Mesendoderm (in vitro differentiated cells): ENCODE measurements at regions not wholly inside any gene's neighbourhood (a gene's known extent, or its start where the extent isn't known, plus 50 kb on each side); places are given as distances from the start of the nearest gene placed in this dataset.
"Not testable (repeated sequence)": the region's sequence is repeated elsewhere in the genome, so short reads cannot be mapped to it uniquely, and the experiment has no call there.

Source experiments
- DNase-seq: peaks from one replicate; pipeline ENCODE4 v3.0.0; 2013
- H2AK5ac ChIP-seq: 2 replicates; pipeline ENCODE4 v1.6.1; 2013; ENCODE audit warnings: low read length, inconsistent platforms
- H2BK120ac ChIP-seq: 2 replicates; pipeline ENCODE4 v1.6.1; 2013; ENCODE audit warnings: low read depth, mild to moderate bottlenecking, low read length, moderate library complexity, mixed read lengths
- H2BK15ac ChIP-seq: replicated peaks from 2 replicates; pipeline ENCODE4 v1.6.1; 2013; ENCODE audit warnings: low read depth, mild to moderate bottlenecking, moderate library complexity
- H2BK5ac ChIP-seq: 2 replicates; pipeline ENCODE4 v1.6.1; 2013; ENCODE audit warnings: low read length, inconsistent platforms
- H3K18ac ChIP-seq: 2 replicates; pipeline ENCODE4 v1.6.1; 2013; ENCODE audit warnings: mild to moderate bottlenecking, low read length, mixed read lengths
- H3K23ac ChIP-seq: one replicate; pipeline ENCODE4 v1.6.1; 2013; ENCODE audit warnings: low read length
- H3K27ac ChIP-seq: 2 replicates; pipeline ENCODE4 v1.5.1; 2013; ENCODE audit warnings: low read depth, mild to moderate bottlenecking, inconsistent platforms, low read length, moderate library complexity
- H3K27me3 ChIP-seq: 2 replicates; pipeline ENCODE4 v1.6.1; 2013; ENCODE audit warnings: low read length, control low read depth, mild to moderate bottlenecking, inconsistent platforms; ENCODE audit not compliant: insufficient read depth, poor library complexity
- H3K36me3 ChIP-seq: 2 replicates; pipeline ENCODE4 v1.6.1; 2013; ENCODE audit warnings: low read length, inconsistent platforms; ENCODE audit not compliant: control insufficient read depth, insufficient read depth
- H3K4ac ChIP-seq: one replicate; pipeline ENCODE4 v1.6.1; 2013; ENCODE audit warnings: low read depth, mild to moderate bottlenecking, low read length, moderate library complexity
- H3K4me1 ChIP-seq: 2 replicates; pipeline ENCODE4 v1.6.1; 2013; ENCODE audit warnings: low read depth, low read length, inconsistent platforms; ENCODE audit not compliant: control insufficient read depth
- H3K4me2 ChIP-seq: 2 replicates; pipeline ENCODE4 v1.6.1; 2013; ENCODE audit warnings: low read length
- H3K4me3 ChIP-seq: 2 replicates; pipeline ENCODE4 v1.5.1; 2013; ENCODE audit warnings: mild to moderate bottlenecking, low read length
- H3K56ac ChIP-seq: one replicate; pipeline ENCODE4 v1.6.1; 2013; ENCODE audit warnings: low read length
- H3K79me1 ChIP-seq: 2 replicates; pipeline ENCODE4 v1.6.1; 2013; ENCODE audit warnings: low read length, inconsistent platforms
- H3K79me2 ChIP-seq: 2 replicates; pipeline ENCODE4 v1.6.1; 2013; ENCODE audit warnings: mild to moderate bottlenecking, low read length; ENCODE audit not compliant: control insufficient read depth, insufficient read depth
- H3K9ac ChIP-seq: 2 replicates; pipeline ENCODE4 v1.6.1; 2013; ENCODE audit warnings: low read length, inconsistent platforms
- H4K5ac ChIP-seq: one replicate; pipeline ENCODE4 v1.6.1; 2013; ENCODE audit warnings: low read length
- H4K8ac ChIP-seq: one replicate; pipeline ENCODE4 v1.6.1; 2013; ENCODE audit warnings: low read depth, mild to moderate bottlenecking, control low read depth, low read length, moderate library complexity
- WGBS: extraction: QIAGEN DNeasy Blood & Tissue Kit; methylation state at CpG from one replicate; pipeline ENCODE4 v1.1.7; 2013; ENCODE audit warnings: low lambda C conversion rate, missing lambda C conversion rate; ENCODE audit not compliant: insufficient coverage; ENCODE audit errors: extremely low coverage; 5-methylcytosine and 5-hydroxymethylcytosine counted together

GRCh38 chr6:113788586-113788985, 68.6 kb upstream of the MARCKS start:
- Histone ChIP-seq H3K27ac (no peak overlapping the region), H3K18ac (no peak overlapping the region), H3K9ac (no peak overlapping the region), H4K8ac (no peak overlapping the region), H3K23ac (no peak overlapping the region), H2BK120ac (no peak overlapping the region), H3K4me2 (no peak overlapping the region), H2BK15ac (no peak overlapping the region), H3K4ac (no peak overlapping the region), H2AK5ac (no peak overlapping the region), H3K56ac (no peak overlapping the region), H4K5ac (no peak overlapping the region), H3K36me3 (no peaks in the 10 kb centered on the region), H3K4me1 (no peaks in the 10 kb centered on the region), H3K4me3 (no peak overlapping the region), H3K79me1 (no peaks in the 10 kb centered on the region), H3K27me3 (no peaks in the 10 kb centered on the region), H3K79me2 (no peaks in the 10 kb centered on the region), H2BK5ac (no peak overlapping the region)
- DNase-seq = no peak
- WGBS = no CpG with 5 or more reads among the region's 4 CpGs

GRCh38 chr6:113791225-113791624, 65.9 kb upstream of the MARCKS start:
- not testable (repeated sequence) for H3K23ac ChIP-seq, H4K8ac ChIP-seq, H3K4me3 ChIP-seq, H3K79me1 ChIP-seq, H2AK5ac ChIP-seq, H3K36me3 ChIP-seq, H3K18ac ChIP-seq, DNase-seq, H3K4me1 ChIP-seq, H3K4me2 ChIP-seq, H2BK5ac ChIP-seq, H4K5ac ChIP-seq, H3K56ac ChIP-seq, H3K27me3 ChIP-seq, H3K9ac ChIP-seq, H3K27ac ChIP-seq, H3K4ac ChIP-seq, H2BK120ac ChIP-seq, H2BK15ac ChIP-seq, H3K79me2 ChIP-seq
- WGBS = no CpG with 5 or more reads among the region's 4 CpGs

GRCh38 chr6:113795371-113795770, 61.8 kb upstream of the MARCKS start:
- H3K18ac ChIP-seq, DNase-seq, H3K79me1 ChIP-seq, H3K36me3 ChIP-seq, H3K27me3 ChIP-seq, H2BK120ac ChIP-seq, H3K79me2 ChIP-seq, H3K27ac ChIP-seq, H3K4me1 ChIP-seq, H2BK15ac ChIP-seq, H4K5ac ChIP-seq, H2AK5ac ChIP-seq, H3K4me3 ChIP-seq, H3K4ac ChIP-seq, H3K23ac ChIP-seq, H3K56ac ChIP-seq, H2BK5ac ChIP-seq, H3K9ac ChIP-seq, H4K8ac ChIP-seq, H3K4me2 ChIP-seq: not testable (repeated sequence)
- WGBS = no CpG with 5 or more reads among the region's 4 CpGs

GRCh38 chr6:113796038-113796437, 61.1 kb upstream of the MARCKS start:
- H3K27me3 ChIP-seq = no peaks in the 10 kb centered on the region
- no peak for DNase-seq
- H2AK5ac ChIP-seq = no peak overlapping the region
- H2BK120ac ChIP-seq = no peak overlapping the region
- no peak overlapping the region for H3K18ac ChIP-seq
- no peak overlapping the region for H2BK15ac ChIP-seq
- no peak overlapping the region for H3K56ac ChIP-seq
- no peak overlapping the region for H3K4me2 ChIP-seq
- no peak overlapping the region for H3K4ac ChIP-seq
- H3K9ac ChIP-seq = no peak overlapping the region
- no peaks in the 10 kb centered on the region for H3K79me1 ChIP-seq
- H3K79me2 ChIP-seq = no peaks in the 10 kb centered on the region
- no peaks in the 10 kb centered on the region for H3K4me1 ChIP-seq
- no peak overlapping the region for H3K23ac ChIP-seq
- no peak overlapping the region for H4K5ac ChIP-seq
- no peak overlapping the region for H4K8ac ChIP-seq
- no peak overlapping the region for H3K27ac ChIP-seq
- no peak overlapping the region for H2BK5ac ChIP-seq
- no peak overlapping the region for H3K4me3 ChIP-seq
- H3K36me3 ChIP-seq = no peaks in the 10 kb centered on the region

- H3K27ac ChIP-seq = no peak overlapping the region
- no peak overlapping the region for H3K56ac ChIP-seq
- no peak overlapping the region for H2AK5ac ChIP-seq
- no peak overlapping the region for H3K18ac ChIP-seq
- no peak overlapping the region for H3K23ac ChIP-seq
- no peak overlapping the region for H3K4me2 ChIP-seq
- no peak overlapping the region for H2BK15ac ChIP-seq
- H3K4ac ChIP-seq = no peak overlapping the region
- no peak overlapping the region for H3K9ac ChIP-seq
- H2BK5ac ChIP-seq = no peak overlapping the region
- H2BK120ac ChIP-seq = no peak overlapping the region
- no peaks in the 10 kb centered on the region for H3K36me3 ChIP-seq
- no peaks in the 10 kb centered on the region for H3K79me2 ChIP-seq
- no peaks in the 10 kb centered on the region for H3K4me1 ChIP-seq
- no peak for DNase-seq
- no peak overlapping the region for H4K5ac ChIP-seq
- no peaks in the 10 kb centered on the region for H3K27me3 ChIP-seq
- no peak overlapping the region for H3K4me3 ChIP-seq
- no peaks in the 10 kb centered on the region for H3K79me1 ChIP-seq
- H4K8ac ChIP-seq = no peak overlapping the region
These were observed 54.4 kb upstream of the MARCKS start for GRCh38 chr6:113802779-113803178.

- no peak overlapping the region for H3K4ac ChIP-seq
These were observed 51.9 kb upstream of the MARCKS start for GRCh38 chr6:113805173-113805790.

More at GRCh38 chr6:113805173-113805790, 51.9 kb upstream of the MARCKS start:
- H3K36me3 ChIP-seq = no peaks in the 10 kb centered on the region
- no peak overlapping the region for H4K5ac ChIP-seq
- H4K8ac ChIP-seq = no peak overlapping the region
- H3K4me3 ChIP-seq = no peak overlapping the region
- WGBS = no CpG with 5 or more reads among the region's 7 CpGs
- no peak overlapping the region for H3K4me2 ChIP-seq
- no peaks in the 10 kb centered on the region for H3K79me2 ChIP-seq
- H3K56ac ChIP-seq = no peak overlapping the region
- no peaks in the 10 kb centered on the region for H3K4me1 ChIP-seq
- no peak overlapping the region for H2AK5ac ChIP-seq
- H3K9ac ChIP-seq = no peak overlapping the region
- H3K79me1 ChIP-seq = no peaks in the 10 kb centered on the region
- H3K27me3 ChIP-seq = no peaks in the 10 kb centered on the region
- no peak for DNase-seq
- no peak overlapping the region for H3K18ac ChIP-seq
- no peak overlapping the region for H2BK15ac ChIP-seq
- no peak overlapping the region for H3K23ac ChIP-seq
- no peak overlapping the region for H2BK120ac ChIP-seq
- no peak overlapping the region for H2BK5ac ChIP-seq
- H3K27ac ChIP-seq = no peak overlapping the region
